ENCODE measurements at regions not wholly inside any gene's neighbourhood (a gene's known extent, or its start where the extent isn't known, plus 50 kb on each side); places are given as distances from the start of the nearest gene placed in this dataset.

DNA sequence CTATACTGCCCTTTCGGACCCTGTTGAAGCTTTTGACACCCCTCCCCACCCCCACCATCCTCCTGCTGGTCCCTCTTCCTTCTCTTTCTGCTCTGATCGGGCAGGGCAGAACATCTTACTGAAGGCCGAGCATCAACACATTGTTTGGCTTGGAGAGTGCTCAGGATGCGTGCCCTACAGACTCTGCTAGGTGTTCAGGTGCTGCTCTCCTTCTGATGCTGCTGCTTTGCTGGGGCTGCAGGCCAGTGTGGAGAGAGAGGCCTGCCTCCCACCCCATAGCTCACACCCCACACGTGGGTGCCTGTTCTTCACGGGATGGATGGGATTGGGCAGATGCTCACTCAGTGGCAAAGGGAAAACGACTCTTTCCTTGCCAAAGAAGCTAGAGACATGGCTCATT lies 89.8 kb upstream of the ONECUT1 start:
- Histone ChIP-seq H3K9ac (ENCODE audit: low read length) (no peak overlapping the region), H3K27me3 (replicated peaks; ENCODE audit: insufficient read depth, low read length) (no peaks in the 10 kb centered on the region), H3K9me3 (replicated peaks; ENCODE audit: insufficient read depth, low read length) (no peaks in the 10 kb centered on the region), H3K4me1 (ENCODE audit: low read length) (no peaks in the 10 kb centered on the region), H4K20me1 (ENCODE audit: insufficient read depth, low read length) (no peaks in the 10 kb centered on the region), H3K4me3 (ENCODE audit: low read length) (no peak overlapping the region), H2AFZ (ENCODE audit: low read length) (no peak overlapping the region), H3K4me2 (ENCODE audit: low read depth, low read length) (no peak overlapping the region), H3K36me3 (replicated peaks; ENCODE audit: insufficient read depth, low read length) (no peaks in the 10 kb centered on the region), H3K9me2 (replicated peaks; ENCODE audit: insufficient read depth, low read length) (no peaks in the 10 kb centered on the region), H3K27ac (ENCODE audit: low read length) (no peak overlapping the region), H3F3A (ENCODE audit: insufficient read depth, low read length) (no peaks in the 10 kb centered on the region), H3K79me2 (ENCODE audit: low read length) (no peaks in the 10 kb centered on the region)
- DNase-seq, result no peak
- TF ChIP-seq CTCF (IDR thresholded peaks at IDR 0.05; ENCODE audit: low read length) (no peak), EZH2 (optimal IDR thresholded peaks at IDR 0.05; ENCODE audit: low read depth, low read length) (no peak), EZH2phosphoT487 (IDR thresholded peaks at IDR 0.05; ENCODE audit: low read length) (no peak)

DNA sequence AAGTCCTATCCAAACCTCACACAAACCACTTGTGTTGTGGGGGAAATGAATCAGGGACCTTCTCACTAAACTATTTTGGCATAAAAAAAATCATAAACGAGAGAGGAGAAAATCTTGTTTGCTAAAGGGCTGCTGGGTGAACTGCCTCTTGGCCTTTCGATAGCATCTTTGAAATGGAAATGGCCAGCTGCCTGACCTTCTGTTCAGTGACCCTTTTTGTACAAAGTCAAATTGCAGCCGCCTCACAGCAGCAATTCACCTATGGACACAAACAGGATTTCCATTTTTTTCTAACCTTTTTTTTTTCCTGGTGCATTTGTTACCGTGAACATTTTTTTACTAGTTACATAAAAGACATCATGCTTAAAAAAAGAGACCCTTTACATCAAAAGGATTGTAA lies 89.0 kb upstream of the ONECUT1 start:
- Histone ChIP-seq H3K9me3 (replicated peaks; ENCODE audit: insufficient read depth, low read length) (no peaks in the 10 kb centered on the region), H3K9ac (ENCODE audit: low read length) (no peak overlapping the region), H3K79me2 (ENCODE audit: low read length) (no peaks in the 10 kb centered on the region), H2AFZ (ENCODE audit: low read length) (no peak overlapping the region), H3F3A (ENCODE audit: insufficient read depth, low read length) (no peaks in the 10 kb centered on the region), H3K27ac (ENCODE audit: low read length) (no peak overlapping the region), H3K4me3 (ENCODE audit: low read length) (no peak overlapping the region), H3K27me3 (replicated peaks; ENCODE audit: insufficient read depth, low read length) (no peaks in the 10 kb centered on the region), H3K9me2 (replicated peaks; ENCODE audit: insufficient read depth, low read length) (no peaks in the 10 kb centered on the region), H3K36me3 (replicated peaks; ENCODE audit: insufficient read depth, low read length) (no peaks in the 10 kb centered on the region), H4K20me1 (ENCODE audit: insufficient read depth, low read length) (no peaks in the 10 kb centered on the region), H3K4me1 (ENCODE audit: low read length) (no peaks in the 10 kb centered on the region), H3K4me2 (ENCODE audit: low read depth, low read length) (no peak overlapping the region)
- no peak for DNase-seq
- TF ChIP-seq EZH2 (optimal IDR thresholded peaks at IDR 0.05; ENCODE audit: low read depth, low read length) (no peak), EZH2phosphoT487 (IDR thresholded peaks at IDR 0.05; ENCODE audit: low read length) (no peak), CTCF (IDR thresholded peaks at IDR 0.05; ENCODE audit: low read length) (no peak)

- TF ChIP-seq EZH2 (optimal IDR thresholded peaks at IDR 0.05; ENCODE audit: low read depth, low read length) (no peak), EZH2phosphoT487 (IDR thresholded peaks at IDR 0.05; ENCODE audit: low read length) (no peak), CTCF (IDR thresholded peaks at IDR 0.05; ENCODE audit: low read length) (no peak)
- H3K27me3 ChIP-seq (replicated peaks; ENCODE audit: insufficient read depth, low read length), result no peaks in the 10 kb centered on the region
- no peak overlapping the region for H3K9ac ChIP-seq (ENCODE audit: low read length)
- no peaks in the 10 kb centered on the region for H4K20me1 ChIP-seq (ENCODE audit: insufficient read depth, low read length)
- DNase-seq, result no peak
- H3K4me2 ChIP-seq (ENCODE audit: low read depth, low read length), result no peak overlapping the region
- H3K27ac ChIP-seq (ENCODE audit: low read length), result no peak overlapping the region
- no peak overlapping the region for H2AFZ ChIP-seq (ENCODE audit: low read length)
- no peaks in the 10 kb centered on the region for H3K9me2 ChIP-seq (replicated peaks; ENCODE audit: insufficient read depth, low read length)
- no peaks in the 10 kb centered on the region for H3K79me2 ChIP-seq (ENCODE audit: low read length)
- no peaks in the 10 kb centered on the region for H3K9me3 ChIP-seq (replicated peaks; ENCODE audit: insufficient read depth, low read length)
- no peaks in the 10 kb centered on the region for H3K36me3 ChIP-seq (replicated peaks; ENCODE audit: insufficient read depth, low read length)
- no peak overlapping the region for H3K4me3 ChIP-seq (ENCODE audit: low read length)
- no peaks in the 10 kb centered on the region for H3K4me1 ChIP-seq (ENCODE audit: low read length)
- H3F3A ChIP-seq (ENCODE audit: insufficient read depth, low read length), result no peaks in the 10 kb centered on the region
Observed at GRCh38 chr15:52876991-52877663, 87.0 kb upstream of the ONECUT1 start.

Data from MM.1S (cell line).